ENCODE measurements at regions not wholly inside any gene's neighbourhood (a gene's known extent, or its start where the extent isn't known, plus 50 kb on each side); places are given as distances from the start of the nearest gene placed in this dataset.

- no peak for TF ChIP-seq ZNF331 (CRISPR knock-in tag; IDR thresholded peaks at IDR 0.05; ENCODE audit: low read depth)
- no peak for TF ChIP-seq POLR2AphosphoS5 (IDR thresholded peaks at IDR 0.05; ENCODE audit: low read depth)
Observed at GRCh38 chr2:120599072-120599471, 136.6 kb upstream of the GLI2 start (continued).

- Histone ChIP-seq H3K79me2 (replicated peaks; ENCODE audit: insufficient read depth) (no peaks in the 10 kb centered on the region), H3K9me2 (ENCODE audit: insufficient read depth) (no peaks in the 10 kb centered on the region), H4K20me1 (replicated peaks; ENCODE audit: insufficient read depth) (no peaks in the 10 kb centered on the region), H2AFZ (no peak overlapping the region), H3K4me1 (ENCODE audit: insufficient read depth) (no peaks in the 10 kb centered on the region), H3K36me3 (ENCODE audit: insufficient read depth) (no peaks in the 10 kb centered on the region), H3F3A (replicated peaks; ENCODE audit: low read depth) (no peaks in the 10 kb centered on the region), H3K27me3 (ENCODE audit: insufficient read depth) (no peaks in the 10 kb centered on the region), H3K27ac (ENCODE audit: low read depth) (no peak overlapping the region), H3K4me2 (no peak overlapping the region), H3K4me3 (no peak overlapping the region)
- Mint-ChIP-seq H3K4me1 (peaks cover 15% of the 10 kb centered on the region), H3K27ac (no peak overlapping the region), H3K9me3 (peaks cover 4% of the 10 kb centered on the region; the same call in 2 of the 3 replicates), H3K4me3 (no peak overlapping the region), H3K27me3 (ENCODE audit: insufficient read depth, low read depth, poor library complexity) (peaks cover 14% of the 10 kb centered on the region), H3K36me3 (ENCODE audit: low read depth) (no peaks in the 10 kb centered on the region)
- ATAC-seq (no peak), DNase-seq (ENCODE audit: low spot score) (no peak)
- TF ChIP-seq ZNF331 (CRISPR knock-in tag; IDR thresholded peaks at IDR 0.05; ENCODE audit: low read depth): no peak
- TF ChIP-seq STAT1 (IDR thresholded peaks at IDR 0.05; ENCODE audit: unreplicated experiment): no peak
- no peak for TF ChIP-seq JUNB (IDR thresholded peaks at IDR 0.05; ENCODE audit: unreplicated experiment)
- TF ChIP-seq CREB1 (CRISPR knock-in tag; IDR thresholded peaks at IDR 0.05; ENCODE audit: low read depth): no peak
- TF ChIP-seq POLR2AphosphoS5 (IDR thresholded peaks at IDR 0.05; ENCODE audit: low read depth): no peak
- no peak for TF ChIP-seq ETS1 (IDR thresholded peaks at IDR 0.05)
- no peak for TF ChIP-seq ZNF462 (CRISPR knock-in tag; IDR thresholded peaks at IDR 0.05)
- no peak for TF ChIP-seq REST (IDR thresholded peaks at IDR 0.05; ENCODE audit: unreplicated experiment)
- TF ChIP-seq ZNF114 (CRISPR knock-in tag; IDR thresholded peaks at IDR 0.05): no peak
- TF ChIP-seq EZH2 (IDR thresholded peaks at IDR 0.05; ENCODE audit: low read depth, unreplicated experiment): no peak
- no peak for TF ChIP-seq EZH2phosphoT487 (IDR thresholded peaks at IDR 0.05; ENCODE audit: unreplicated experiment)
Observed at GRCh38 chr2:120599656-120600055, 136.0 kb upstream of the GLI2 start.
